Thoracic aorta (tissue), 2 donors: ENCODE measurements at regions not wholly inside any gene's neighbourhood (a gene's known extent, or its start where the extent isn't known, plus 50 kb on each side); places are given as distances from the start of the nearest gene placed in this dataset.

Source experiments
- ATAC-seq: fragments of 150-250 bp; one replicate; pipeline ENCODE4 v1.8.0; 2017; ENCODE audit warnings: low read depth; ENCODE audit not compliant: insufficient number of reproducible peaks, low FRiP score
- DNase-seq: peaks from one replicate; pipeline ENCODE4 v3.0.0-alpha.2; 2020; ENCODE audit warnings: low spot score
- H3K27ac ChIP-seq, 2 donors: fragments of 200-600 bp; sonication (generic); 1 replicate in 1 of 2; 2 replicates in 1 of 2; pipeline ENCODE4 v1.5.1; 2016; ENCODE audit warnings: mild to moderate bottlenecking in 2 of 2, moderate library complexity in 2 of 2
- H3K27me3 ChIP-seq: fragments of 200-600 bp; sonication (generic); replicated peaks from 2 replicates; pipeline ENCODE4 v1.6.0; 2016; ENCODE audit warnings: mild to moderate bottlenecking; ENCODE audit not compliant: insufficient read depth
- H3K36me3 ChIP-seq: fragments of 200-600 bp; sonication (generic); one replicate; pipeline ENCODE4 v1.5.1; 2016
- H3K4me1 ChIP-seq, 2 donors: fragments of 200-600 bp; sonication (generic); 1 replicate in 1 of 2; 2 replicates in 1 of 2; pipeline versions ENCODE4 v1.5.1 to v1.6.0; 2016; ENCODE audit warnings: low read depth in 2 of 2, mild to moderate bottlenecking in 1 of 2; ENCODE audit not compliant: control insufficient read depth in 1 of 2
- H3K4me3 ChIP-seq: fragments of 200-600 bp; sonication (generic); 2 replicates; pipeline ENCODE4 v1.5.1; 2016; ENCODE audit warnings: mild to moderate bottlenecking
- H3K9me3 ChIP-seq: fragments of 200-600 bp; sonication (generic); 2 replicates; pipeline ENCODE4 v1.5.1; 2016
- TF ChIP-seq, protein P1 (sequence below): fragments of 200-600 bp; sonication (generic); IDR thresholded peaks from one replicate; pipeline ENCODE4 v1.5.1; 2019; ENCODE audit warnings: antibody characterized with exemption

DNA sequence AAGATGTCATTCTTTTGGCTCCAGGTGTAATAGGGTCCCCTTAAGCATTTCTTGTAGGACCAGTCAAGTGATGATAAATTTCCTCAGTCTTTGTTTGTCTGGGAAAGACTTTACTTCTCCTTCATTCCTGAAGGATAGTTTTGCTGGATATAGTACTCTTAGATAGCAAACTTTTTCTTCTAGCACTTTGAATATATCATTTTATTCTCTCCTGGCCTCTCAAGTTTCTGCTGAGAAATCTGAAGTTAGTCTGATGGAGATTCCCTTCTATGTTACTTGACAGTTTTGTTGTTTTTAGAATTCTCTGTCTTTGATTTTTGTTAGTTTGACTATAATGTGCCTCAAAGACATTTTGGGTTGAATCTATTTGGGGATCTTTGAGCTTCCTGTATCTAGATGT lies 181.2 kb upstream of the HES1 start:
- H3K9me3 ChIP-seq: peaks cover 13% of the 10 kb centered on the region
- no peak overlapping the region for H3K4me3 ChIP-seq
- H3K4me1 ChIP-seq: no peaks in the 10 kb centered on the region
- H3K27me3 ChIP-seq: no peaks in the 10 kb centered on the region
- DNase-seq (no peak), ATAC-seq (no peak)
- no peak overlapping the region for H3K27ac ChIP-seq
- H3K36me3 ChIP-seq: no peaks in the 10 kb centered on the region
- TF ChIP-seq, protein P1, sequence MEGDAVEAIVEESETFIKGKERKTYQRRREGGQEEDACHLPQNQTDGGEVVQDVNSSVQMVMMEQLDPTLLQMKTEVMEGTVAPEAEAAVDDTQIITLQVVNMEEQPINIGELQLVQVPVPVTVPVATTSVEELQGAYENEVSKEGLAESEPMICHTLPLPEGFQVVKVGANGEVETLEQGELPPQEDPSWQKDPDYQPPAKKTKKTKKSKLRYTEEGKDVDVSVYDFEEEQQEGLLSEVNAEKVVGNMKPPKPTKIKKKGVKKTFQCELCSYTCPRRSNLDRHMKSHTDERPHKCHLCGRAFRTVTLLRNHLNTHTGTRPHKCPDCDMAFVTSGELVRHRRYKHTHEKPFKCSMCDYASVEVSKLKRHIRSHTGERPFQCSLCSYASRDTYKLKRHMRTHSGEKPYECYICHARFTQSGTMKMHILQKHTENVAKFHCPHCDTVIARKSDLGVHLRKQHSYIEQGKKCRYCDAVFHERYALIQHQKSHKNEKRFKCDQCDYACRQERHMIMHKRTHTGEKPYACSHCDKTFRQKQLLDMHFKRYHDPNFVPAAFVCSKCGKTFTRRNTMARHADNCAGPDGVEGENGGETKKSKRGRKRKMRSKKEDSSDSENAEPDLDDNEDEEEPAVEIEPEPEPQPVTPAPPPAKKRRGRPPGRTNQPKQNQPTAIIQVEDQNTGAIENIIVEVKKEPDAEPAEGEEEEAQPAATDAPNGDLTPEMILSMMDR: no peak

DNA sequence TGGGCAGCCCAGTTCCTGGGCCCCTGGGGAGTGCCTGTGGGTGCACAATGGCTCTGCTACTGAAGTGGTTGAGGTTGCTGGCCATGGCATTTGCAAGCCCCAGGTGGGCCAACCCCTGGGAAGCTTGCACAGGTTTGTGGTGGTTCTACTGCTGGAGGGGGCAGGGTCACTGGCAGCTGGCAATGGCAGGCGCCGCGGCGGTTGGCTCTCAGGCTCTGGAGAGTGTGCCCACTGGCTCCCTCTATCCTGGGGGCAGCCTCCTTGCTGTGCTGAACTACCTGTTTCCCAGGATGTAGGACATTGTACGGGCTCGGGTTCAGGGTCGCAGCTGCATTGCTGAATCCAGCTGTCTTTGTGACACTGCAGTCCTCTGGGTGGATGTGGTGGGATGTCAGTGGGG lies 180.2 kb upstream of the HES1 start:
- peaks cover 13% of the 10 kb centered on the region for H3K9me3 ChIP-seq
- no peak overlapping the region for H3K27ac ChIP-seq
- TF ChIP-seq, protein P1: no peak
- H3K4me1 ChIP-seq: no peaks in the 10 kb centered on the region
- H3K27me3 ChIP-seq: no peaks in the 10 kb centered on the region
- DNase-seq (no peak), ATAC-seq (no peak)
- no peak overlapping the region for H3K4me3 ChIP-seq
- no peaks in the 10 kb centered on the region for H3K36me3 ChIP-seq

DNA sequence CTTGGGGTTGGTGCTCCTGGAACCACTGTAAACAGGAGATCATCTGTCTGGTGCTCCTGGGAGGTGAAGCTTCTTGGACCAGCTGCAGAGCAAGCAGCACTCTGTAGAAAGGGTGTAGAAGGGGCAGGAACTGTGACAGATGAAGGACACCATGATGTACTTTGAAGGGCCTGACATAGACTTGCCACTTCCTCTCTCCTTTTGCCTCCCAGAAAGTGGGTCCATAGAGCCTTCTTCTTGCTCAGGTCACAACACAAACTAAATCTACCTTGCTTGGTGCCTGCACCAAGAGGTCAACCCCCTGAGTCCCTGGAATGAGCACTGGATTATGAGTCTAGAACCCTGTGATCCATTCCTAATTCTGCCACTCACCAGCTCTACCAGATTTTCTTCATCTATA lies 176.1 kb upstream of the HES1 start:
- no peaks in the 10 kb centered on the region for H3K4me1 ChIP-seq
- no peaks in the 10 kb centered on the region for H3K27me3 ChIP-seq
- ATAC-seq: no peak
- no peak for DNase-seq
- H3K4me3 ChIP-seq: no peak overlapping the region
- TF ChIP-seq, protein P1: no peak
- no peaks in the 10 kb centered on the region for H3K36me3 ChIP-seq
- H3K27ac ChIP-seq: no peak overlapping the region
- H3K9me3 ChIP-seq: peaks cover 5% of the 10 kb centered on the region

DNA sequence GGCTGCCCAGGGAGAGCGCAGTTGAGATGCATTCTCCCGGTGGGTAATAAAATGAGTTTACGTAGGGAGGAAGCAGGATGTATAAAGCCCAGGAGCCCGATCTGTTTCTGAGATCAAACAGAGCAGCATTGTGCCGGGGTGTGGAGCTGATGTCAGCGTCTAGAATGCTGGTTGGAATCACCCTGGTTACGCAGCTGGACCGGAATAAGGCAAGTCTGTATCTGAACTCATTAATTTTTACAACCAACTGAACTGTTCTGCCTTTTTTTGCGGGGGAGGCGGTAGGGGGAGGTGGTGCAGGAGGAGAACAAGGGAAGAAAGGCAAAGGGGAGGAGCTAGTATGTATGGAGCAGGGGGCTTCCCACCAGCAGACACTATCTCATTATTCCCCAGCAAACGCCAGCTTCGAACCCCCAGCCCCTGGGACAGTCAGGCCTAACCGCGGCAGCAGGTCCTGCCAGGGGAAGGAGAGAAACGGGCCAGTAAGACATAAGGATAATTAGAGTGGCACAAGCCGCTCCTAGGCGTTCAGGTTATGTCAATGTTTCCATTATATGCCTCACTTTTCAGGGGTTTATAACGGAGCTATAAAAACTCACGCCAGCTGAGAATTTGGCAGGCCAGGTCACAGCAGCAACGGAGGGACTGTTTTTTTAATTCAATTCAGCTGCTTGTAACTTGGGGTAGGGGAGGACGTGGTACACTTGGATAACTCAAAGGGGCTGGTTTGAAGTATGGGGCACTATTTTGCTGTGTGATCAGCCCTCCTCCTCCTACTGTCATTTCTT lies 175.3 kb upstream of the HES1 start:
- TF ChIP-seq, protein P1: no peak
- Histone ChIP-seq H3K4me3 (no peak overlapping the region), H3K4me1 (no peaks in the 10 kb centered on the region), H3K27me3 (no peaks in the 10 kb centered on the region), H3K9me3 (no peaks in the 10 kb centered on the region), H3K27ac (no peak overlapping the region), H3K36me3 (no peaks in the 10 kb centered on the region)
- DNase-seq (no peak), ATAC-seq (no peak)

DNA sequence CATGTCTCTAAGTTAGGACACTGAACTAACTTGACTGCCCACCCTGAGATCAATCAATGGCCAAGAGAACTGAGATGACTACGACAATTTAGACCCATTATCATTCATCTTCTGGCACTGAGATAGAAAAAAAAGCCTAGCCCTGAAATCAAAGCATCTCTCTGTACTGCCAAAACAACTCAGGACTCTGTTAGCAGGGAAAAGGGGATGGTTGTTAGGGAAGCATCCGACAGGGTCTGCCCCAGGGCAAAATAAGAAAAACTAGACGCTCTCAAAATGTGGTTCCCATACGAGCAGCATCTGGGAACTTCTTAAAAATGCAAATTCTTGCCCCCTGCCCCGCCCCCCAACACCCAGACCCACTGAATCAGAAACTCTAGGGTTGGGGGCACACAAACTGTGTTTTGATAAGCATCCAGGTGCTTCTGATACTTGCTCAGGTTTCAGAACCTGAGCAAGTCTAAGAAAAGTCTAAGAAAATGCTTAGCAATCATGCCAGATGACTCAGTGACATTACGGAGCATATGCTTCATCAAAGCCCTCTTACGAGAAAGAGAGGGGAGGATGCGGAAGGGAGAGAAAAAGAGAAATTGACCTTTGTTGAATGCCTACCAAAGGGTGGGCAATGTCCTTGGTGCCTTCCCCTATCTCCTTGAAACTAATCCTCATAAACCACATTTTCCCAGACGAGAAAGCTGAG lies 172.8 kb upstream of the HES1 start:
- Histone ChIP-seq H3K27me3 (no peaks in the 10 kb centered on the region), H3K9me3 (no peaks in the 10 kb centered on the region), H3K4me3 (no peak overlapping the region), H3K36me3 (no peaks in the 10 kb centered on the region), H3K4me1 (no peaks in the 10 kb centered on the region), H3K27ac (no peak overlapping the region)
- TF ChIP-seq, protein P1: no peak
- DNase-seq (no peak), ATAC-seq (no peak)
